ENCODE measurements at regions not wholly inside any gene's neighbourhood (a gene's known extent, or its start where the extent isn't known, plus 50 kb on each side); places are given as distances from the start of the nearest gene placed in this dataset.

DNA sequence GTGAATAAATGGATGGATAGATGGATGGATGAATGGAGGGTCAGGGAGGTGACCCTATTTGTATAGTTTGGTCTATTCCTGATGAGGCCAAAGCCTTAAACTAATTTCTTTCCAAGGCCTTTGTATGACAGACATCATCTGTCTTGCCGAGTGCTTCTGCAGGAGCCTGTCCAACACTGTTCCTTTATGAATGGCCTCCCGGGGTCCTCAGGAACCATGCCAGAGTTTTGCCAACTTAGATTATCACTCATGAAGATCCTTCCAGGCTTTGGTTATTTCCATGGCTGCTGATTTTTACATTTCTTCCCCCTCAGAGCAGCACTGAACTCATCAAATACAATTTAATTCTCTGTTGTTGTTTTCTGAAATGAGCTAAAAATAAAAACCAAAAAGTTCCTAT lies 133.0 kb upstream of the SOX2 start:
- TF ChIP-seq, protein P1, sequence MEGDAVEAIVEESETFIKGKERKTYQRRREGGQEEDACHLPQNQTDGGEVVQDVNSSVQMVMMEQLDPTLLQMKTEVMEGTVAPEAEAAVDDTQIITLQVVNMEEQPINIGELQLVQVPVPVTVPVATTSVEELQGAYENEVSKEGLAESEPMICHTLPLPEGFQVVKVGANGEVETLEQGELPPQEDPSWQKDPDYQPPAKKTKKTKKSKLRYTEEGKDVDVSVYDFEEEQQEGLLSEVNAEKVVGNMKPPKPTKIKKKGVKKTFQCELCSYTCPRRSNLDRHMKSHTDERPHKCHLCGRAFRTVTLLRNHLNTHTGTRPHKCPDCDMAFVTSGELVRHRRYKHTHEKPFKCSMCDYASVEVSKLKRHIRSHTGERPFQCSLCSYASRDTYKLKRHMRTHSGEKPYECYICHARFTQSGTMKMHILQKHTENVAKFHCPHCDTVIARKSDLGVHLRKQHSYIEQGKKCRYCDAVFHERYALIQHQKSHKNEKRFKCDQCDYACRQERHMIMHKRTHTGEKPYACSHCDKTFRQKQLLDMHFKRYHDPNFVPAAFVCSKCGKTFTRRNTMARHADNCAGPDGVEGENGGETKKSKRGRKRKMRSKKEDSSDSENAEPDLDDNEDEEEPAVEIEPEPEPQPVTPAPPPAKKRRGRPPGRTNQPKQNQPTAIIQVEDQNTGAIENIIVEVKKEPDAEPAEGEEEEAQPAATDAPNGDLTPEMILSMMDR (IDR thresholded peaks at IDR 0.05; ENCODE audit: insufficient read depth, low read length, severe bottlenecking), result no peak
- DNase-seq (ENCODE audit: low read depth) (no peak), FAIRE-seq (no peak)
- Histone ChIP-seq H3K36me3 (ENCODE audit: control insufficient read depth, insufficient read depth, low read length) (no peaks in the 10 kb centered on the region), H3K4me3 (ENCODE audit: low read depth, low read length) (no peak overlapping the region), H3K27me3 (ENCODE audit: control insufficient read depth, insufficient read depth, low read length) (no peaks in the 10 kb centered on the region)

DNA sequence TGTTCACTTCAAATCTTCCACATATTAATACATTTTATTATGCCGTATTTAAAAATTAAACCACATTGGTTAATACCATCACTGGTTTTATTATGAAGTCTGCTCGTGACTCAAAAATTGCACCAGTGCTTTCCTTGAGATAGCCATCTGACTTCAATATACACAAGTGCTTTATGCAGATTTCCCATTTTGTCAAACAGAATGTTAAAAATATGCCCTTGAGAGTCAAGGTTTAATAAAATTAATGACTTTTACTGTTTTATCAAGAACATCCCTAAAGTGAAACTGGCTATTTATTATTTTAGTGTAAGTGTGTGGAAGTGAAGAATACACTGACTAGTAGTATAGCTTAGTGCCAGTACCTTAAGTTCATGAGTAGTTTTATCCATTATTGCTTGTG lies 139.3 kb upstream of the SOX2 start:
- no peaks in the 10 kb centered on the region for H3K36me3 ChIP-seq (ENCODE audit: control insufficient read depth, insufficient read depth, low read length)
- no peaks in the 10 kb centered on the region for H3K27me3 ChIP-seq (ENCODE audit: control insufficient read depth, insufficient read depth, low read length)
- DNase-seq (ENCODE audit: low read depth) (no peak), FAIRE-seq (no peak)
- TF ChIP-seq, protein P1 (IDR thresholded peaks at IDR 0.05; ENCODE audit: insufficient read depth, low read length, severe bottlenecking), result no peak
- H3K4me3 ChIP-seq (ENCODE audit: low read depth, low read length), result no peak overlapping the region

DNA sequence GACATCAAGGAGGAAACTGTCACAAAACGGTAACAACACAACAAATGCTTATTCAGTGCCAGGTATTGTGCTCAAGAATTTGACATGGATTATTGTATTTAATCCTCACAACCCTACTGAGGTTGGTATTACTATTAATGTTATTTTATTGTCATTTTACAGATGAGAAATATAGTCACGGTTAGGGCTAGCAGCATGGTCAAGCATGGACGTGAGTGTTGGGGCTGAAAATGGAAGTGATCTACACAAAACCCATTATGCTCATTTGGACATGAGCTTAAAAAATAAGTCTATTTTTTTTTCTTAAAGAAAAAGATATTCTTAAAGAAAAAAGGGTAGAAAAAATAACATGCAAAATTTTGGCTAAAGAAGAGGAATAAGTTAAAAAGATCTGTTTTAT lies 141.3 kb upstream of the SOX2 start:
- no peaks in the 10 kb centered on the region for H3K36me3 ChIP-seq (ENCODE audit: control insufficient read depth, insufficient read depth, low read length)
- H3K27me3 ChIP-seq (ENCODE audit: control insufficient read depth, insufficient read depth, low read length), result no peaks in the 10 kb centered on the region
- no peak overlapping the region for H3K4me3 ChIP-seq (ENCODE audit: low read depth, low read length)
- TF ChIP-seq, protein P1 (IDR thresholded peaks at IDR 0.05; ENCODE audit: insufficient read depth, low read length, severe bottlenecking), result no peak
- FAIRE-seq (no peak), DNase-seq (ENCODE audit: low read depth) (no peak)

DNA sequence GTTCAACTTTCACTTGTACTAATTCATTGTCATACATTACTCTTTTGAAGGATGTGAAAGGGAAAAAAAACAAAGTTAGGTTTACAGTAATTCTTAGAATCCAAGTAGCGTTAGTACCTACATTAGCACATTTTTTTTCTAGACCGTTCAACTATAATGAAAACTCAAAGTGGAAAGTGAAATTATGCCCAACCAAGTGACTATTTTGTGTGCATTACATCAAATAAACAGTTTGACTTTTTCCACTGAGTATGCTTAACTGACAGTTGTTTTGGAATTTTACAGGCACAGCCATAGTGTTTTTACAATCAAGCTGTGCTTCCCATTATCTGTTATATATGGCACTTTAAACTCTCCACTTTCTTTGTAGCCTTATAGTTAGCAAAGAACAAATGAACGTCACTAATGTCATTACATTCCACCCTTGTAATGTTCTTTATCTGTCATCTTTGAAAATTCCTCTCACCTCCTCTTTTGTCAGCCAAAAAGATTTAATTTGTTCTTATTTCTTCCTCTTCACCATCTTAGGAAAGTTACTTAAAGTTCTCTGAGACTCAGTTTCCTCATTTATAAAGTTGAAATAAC lies 142.3 kb upstream of the SOX2 start:
- Histone ChIP-seq H3K36me3 (ENCODE audit: control insufficient read depth, insufficient read depth, low read length) (no peaks in the 10 kb centered on the region), H3K4me3 (ENCODE audit: low read depth, low read length) (no peak overlapping the region), H3K27me3 (ENCODE audit: control insufficient read depth, insufficient read depth, low read length) (no peaks in the 10 kb centered on the region)
- no peak for DNase-seq (ENCODE audit: low read depth)
- no peak for FAIRE-seq
- TF ChIP-seq, protein P1 (IDR thresholded peaks at IDR 0.05; ENCODE audit: insufficient read depth, low read length, severe bottlenecking), result no peak

DNA sequence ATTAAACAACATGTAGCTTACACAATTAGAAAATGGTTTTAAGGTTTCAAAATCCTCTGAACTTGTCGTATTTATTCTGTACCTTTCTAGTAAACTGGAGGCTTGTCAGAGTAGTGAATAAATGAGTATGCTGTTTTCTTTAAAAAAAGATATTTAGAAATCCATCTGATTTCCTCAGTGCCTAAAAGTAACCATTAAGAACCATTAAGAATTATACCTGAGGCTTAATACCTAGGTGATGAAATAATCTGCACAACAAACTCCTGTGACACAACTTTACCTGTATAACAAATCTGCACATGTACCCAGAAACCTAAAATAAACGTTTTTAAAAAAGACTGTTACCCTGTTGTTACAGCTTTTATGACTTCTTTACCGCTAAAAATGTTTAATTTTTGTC lies 143.0 kb upstream of the SOX2 start:
- TF ChIP-seq, protein P1 (IDR thresholded peaks at IDR 0.05; ENCODE audit: insufficient read depth, low read length, severe bottlenecking), result no peak
- FAIRE-seq (no peak), DNase-seq (ENCODE audit: low read depth) (peak; percentile 67)
- no peak overlapping the region for H3K4me3 ChIP-seq (ENCODE audit: low read depth, low read length)
- no peaks in the 10 kb centered on the region for H3K27me3 ChIP-seq (ENCODE audit: control insufficient read depth, insufficient read depth, low read length)
- no peaks in the 10 kb centered on the region for H3K36me3 ChIP-seq (ENCODE audit: control insufficient read depth, insufficient read depth, low read length)

DNA sequence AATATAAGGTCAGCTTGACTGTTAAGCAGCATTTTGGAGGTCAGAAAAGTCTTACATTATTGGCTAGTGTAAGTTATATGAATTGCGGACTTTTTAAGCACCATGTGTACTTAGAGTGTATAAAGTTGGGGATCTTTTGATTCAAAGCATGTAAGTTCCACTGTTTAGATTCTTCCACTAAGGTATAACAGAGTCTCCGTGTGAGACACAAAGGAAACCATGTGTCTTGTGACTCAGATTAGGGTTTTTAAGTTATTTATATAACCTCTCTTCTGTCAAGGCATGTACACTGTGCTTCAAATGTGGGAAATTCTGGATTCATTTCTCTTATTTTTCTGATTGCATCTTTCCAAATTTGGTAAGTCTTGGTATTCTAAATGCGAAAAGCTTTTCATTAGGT lies 143.5 kb upstream of the SOX2 start:
- TF ChIP-seq, protein P1 (IDR thresholded peaks at IDR 0.05; ENCODE audit: insufficient read depth, low read length, severe bottlenecking), result no peak
- FAIRE-seq (no peak), DNase-seq (ENCODE audit: low read depth) (peak; percentile 78)
- Histone ChIP-seq H3K4me3 (ENCODE audit: low read depth, low read length) (no peak overlapping the region), H3K36me3 (ENCODE audit: control insufficient read depth, insufficient read depth, low read length) (no peaks in the 10 kb centered on the region), H3K27me3 (ENCODE audit: control insufficient read depth, insufficient read depth, low read length) (no peaks in the 10 kb centered on the region)

All from bronchial epithelial cell (primary cell).